Lower leg skin (tissue), 3 donors: ENCODE measurements at regions not wholly inside any gene's neighbourhood (a gene's known extent, or its start where the extent isn't known, plus 50 kb on each side); places are given as distances from the start of the nearest gene placed in this dataset.

Source experiments
- CTCF ChIP-seq, 3 donors: fragments of 450-650 bp; IDR thresholded peaks; one replicate each; pipeline ENCODE4 v1.5.1; 2016; ENCODE audit warnings: antibody characterized with exemption in 3 of 3, mild to moderate bottlenecking in 3 of 3, moderate library complexity in 2 of 3
- POLR2A ChIP-seq, 2 donors: fragments of 450-650 bp; IDR thresholded peaks; one replicate each; pipeline ENCODE4 v1.6.1; 2016 to 2017; ENCODE audit warnings: antibody characterized with exemption in 2 of 2, mild to moderate bottlenecking in 1 of 2, moderate library complexity in 1 of 2

GRCh38 chr18:14971461-14972185 is 223.7 kb downstream of the ANKRD30B start:
- TF ChIP-seq CTCF (IDR thresholded peaks at IDR 0.05): no peak
- TF ChIP-seq POLR2A (IDR thresholded peaks at IDR 0.05): no peak
